Upper lobe of left lung (tissue), 4 donors: ENCODE measurements at regions not wholly inside any gene's neighbourhood (a gene's known extent, or its start where the extent isn't known, plus 50 kb on each side); places are given as distances from the start of the nearest gene placed in this dataset.

ENCODE experiments used
- CTCF ChIP-seq, 6 experiments: fragments of 450-650 bp in 4 of 6; fragments of 200-600 bp in 2 of 6; sonication (generic) in 2 of 6; IDR thresholded peaks; one replicate each; pipeline ENCODE4 v1.5.1; 2016 to 2019; ENCODE audit warnings: antibody characterized with exemption in 6 of 6
- EP300 ChIP-seq, 4 donors: sonication (generic); formaldehyde crosslinking; IDR thresholded peaks; one replicate each; pipeline ENCODE4 v1.5.1; 2017; ENCODE audit warnings: antibody characterized with exemption in 4 of 4, control low read depth in 2 of 4
- POLR2A ChIP-seq, 4 donors: fragments of 450-650 bp; IDR thresholded peaks; one replicate each; pipeline ENCODE4 v1.5.1; 2016 to 2017; ENCODE audit warnings: antibody characterized with exemption in 4 of 4, mild to moderate bottlenecking in 2 of 4

- no peak for TF ChIP-seq CTCF (IDR thresholded peaks at IDR 0.05)
- TF ChIP-seq EP300 (IDR thresholded peaks at IDR 0.05) = no peak
- no peak for TF ChIP-seq POLR2A (IDR thresholded peaks at IDR 0.05)
Observed at GRCh38 chr2:212609479-212609878, 70.9 kb upstream of the ERBB4 start.
